Kidney tubule cell (primary cell): ENCODE measurements at regions not wholly inside any gene's neighbourhood (a gene's known extent, or its start where the extent isn't known, plus 50 kb on each side); places are given as distances from the start of the nearest gene placed in this dataset.
A peak's percentile ranks its signal among the peaks of the same experiment; 100 is the strongest.

ENCODE experiments used
- DNase-seq: peaks from one replicate; pipeline ENCODE4 v3.0.0-alpha.2; 2018; ENCODE audit warnings: low spot score

- DNase-seq = no peak
Measured at GRCh38 chr2:23132000-23132399, 253.0 kb upstream of the KLHL29 start.

- DNase-seq = no peak
Measured at GRCh38 chr2:23132823-23133595, 252.0 kb upstream of the KLHL29 start.

- DNase-seq = no peak
Measured at GRCh38 chr2:23134726-23135125, 250.3 kb upstream of the KLHL29 start.

- DNase-seq = peak; percentile 86
Measured at GRCh38 chr2:23135481-23136100, 249.4 kb upstream of the KLHL29 start.

GRCh38 chr2:23137166-23137565 lies 247.8 kb upstream of the KLHL29 start:
- DNase-seq = peak; percentile 58

GRCh38 chr2:23138701-23139100 lies 246.3 kb upstream of the KLHL29 start:
- no peak for DNase-seq

- peak; percentile 53 for DNase-seq
Measured at GRCh38 chr2:23145460-23145859, 239.5 kb upstream of the KLHL29 start.

GRCh38 chr2:23146011-23146410 lies 239.0 kb upstream of the KLHL29 start:
- peak; percentile 54 for DNase-seq

- no peak for DNase-seq
Measured at GRCh38 chr2:23148342-23148741, 236.6 kb upstream of the KLHL29 start.

GRCh38 chr2:23149777-23150176 lies 235.2 kb upstream of the KLHL29 start:
- DNase-seq = no peak

- DNase-seq = no peak
Measured at GRCh38 chr2:23153484-23153883, 231.5 kb upstream of the KLHL29 start.

GRCh38 chr2:23155022-23155421 lies 230.0 kb upstream of the KLHL29 start:
- no peak for DNase-seq

GRCh38 chr2:23157812-23158211 lies 227.2 kb upstream of the KLHL29 start:
- no peak for DNase-seq

GRCh38 chr2:23158306-23158705 lies 226.7 kb upstream of the KLHL29 start:
- DNase-seq = no peak

GRCh38 chr2:23159746-23160405 lies 225.1 kb upstream of the KLHL29 start:
- no peak for DNase-seq

GRCh38 chr2:23164173-23164572 lies 220.8 kb upstream of the KLHL29 start:
- DNase-seq = no peak

GRCh38 chr2:23169896-23170295 lies 215.1 kb upstream of the KLHL29 start:
- DNase-seq = no peak

GRCh38 chr2:23171108-23171507 lies 213.9 kb upstream of the KLHL29 start:
- DNase-seq = no peak

- DNase-seq = no peak
Measured at GRCh38 chr2:23178396-23178795, 206.6 kb upstream of the KLHL29 start.

- no peak for DNase-seq
Measured at GRCh38 chr2:23183733-23184132, 201.2 kb upstream of the KLHL29 start.

GRCh38 chr2:23198316-23199114 lies 186.5 kb upstream of the KLHL29 start:
- no peak for DNase-seq
